Small intestine (tissue), 7 donors: ENCODE measurements at regions not wholly inside any gene's neighbourhood (a gene's known extent, or its start where the extent isn't known, plus 50 kb on each side); places are given as distances from the start of the nearest gene placed in this dataset.
A peak's percentile ranks its signal among the peaks of the same experiment; 100 is the strongest.
"Not testable (repeated sequence)": the region's sequence is repeated elsewhere in the genome, so short reads cannot be mapped to it uniquely, and the experiment has no call there.

Experiments used
- DNase-seq, 2 donors: peaks; one replicate each; pipeline versions ENCODE4 v3.0.0 to v3.0.0-alpha.2; 2013
- FAIRE-seq: peaks from 2 replicates; lab custom pipeline; 2012; peaks lifted over from hg19 to GRCh38; lab: Jason Lieb, UNC
- H3K27ac ChIP-seq, 3 donors: one replicate each; pipeline ENCODE4 v1.5.1; 2013; ENCODE audit warnings: low read length in 2 of 3, mild to moderate bottlenecking in 2 of 3, control low read depth in 1 of 3, inconsistent platforms in 1 of 3, low read depth in 1 of 3, moderate library complexity in 1 of 3
- H3K27me3 ChIP-seq, 3 donors: one replicate each; pipeline ENCODE4 v1.6.1; 2013; ENCODE audit warnings: low read length in 3 of 3, inconsistent platforms in 1 of 3; ENCODE audit not compliant: control insufficient read depth in 3 of 3, insufficient read depth in 3 of 3
- H3K36me3 ChIP-seq, 3 donors: one replicate each; pipeline ENCODE4 v1.6.1; 2013; ENCODE audit warnings: low read length in 3 of 3, inconsistent platforms in 1 of 3, low read depth in 1 of 3, mild to moderate bottlenecking in 1 of 3, moderate library complexity in 1 of 3; ENCODE audit not compliant: control insufficient read depth in 3 of 3, insufficient read depth in 2 of 3
- H3K4me1 ChIP-seq, 3 donors: one replicate each; pipeline ENCODE4 v1.6.1; 2013; ENCODE audit warnings: low read length in 2 of 3, inconsistent platforms in 1 of 3, low read depth in 1 of 3, mild to moderate bottlenecking in 1 of 3, moderate library complexity in 1 of 3; ENCODE audit not compliant: control insufficient read depth in 3 of 3, insufficient read depth in 2 of 3
- H3K4me3 ChIP-seq, 3 donors: one replicate each; pipeline ENCODE4 v1.5.1; 2013; ENCODE audit warnings: low read length in 3 of 3, control low read depth in 1 of 3, inconsistent platforms in 1 of 3, low read depth in 1 of 3, mild to moderate bottlenecking in 1 of 3, moderate library complexity in 1 of 3
- H3K9me3 ChIP-seq, 2 donors: one replicate each; pipeline ENCODE4 v1.6.1; 2013; ENCODE audit warnings: low read depth in 1 of 2, low read length in 1 of 2; ENCODE audit not compliant: control insufficient read depth in 2 of 2, insufficient read depth in 1 of 2
- WGBS, 3 donors: extraction: QIAGEN DNeasy Blood & Tissue Kit; methylation state at CpG; one replicate each; pipeline ENCODE4 v1.1.7; 2013; 5-methylcytosine and 5-hydroxymethylcytosine counted together
- donor health status: healthy with polysubstance abuse.
- donor health status: control.
- donor health status: control.
- donor health status: Bipolar disorder and iron deficiency.
- donor health status: healthy.

DNA sequence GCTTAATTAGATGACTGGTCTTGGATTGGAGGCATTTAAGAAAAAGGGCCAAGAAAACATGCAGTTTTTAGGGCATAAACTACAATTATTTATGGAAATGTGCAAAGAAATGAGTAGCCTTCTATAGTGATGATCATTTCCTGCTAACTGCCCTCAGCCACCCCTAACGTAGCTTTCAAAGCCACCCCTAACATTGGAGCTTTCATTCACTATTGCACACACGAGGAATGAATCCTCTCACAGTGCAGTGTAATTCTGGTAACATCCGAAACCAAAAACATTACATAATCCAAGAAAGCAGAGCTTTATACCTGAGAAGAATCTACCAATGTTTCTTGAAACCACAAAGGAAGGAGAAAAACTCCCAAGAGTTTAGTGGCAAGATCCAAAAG lies 1003.6 kb downstream of the TMEM121 start:
- FAIRE-seq: no peak

DNA sequence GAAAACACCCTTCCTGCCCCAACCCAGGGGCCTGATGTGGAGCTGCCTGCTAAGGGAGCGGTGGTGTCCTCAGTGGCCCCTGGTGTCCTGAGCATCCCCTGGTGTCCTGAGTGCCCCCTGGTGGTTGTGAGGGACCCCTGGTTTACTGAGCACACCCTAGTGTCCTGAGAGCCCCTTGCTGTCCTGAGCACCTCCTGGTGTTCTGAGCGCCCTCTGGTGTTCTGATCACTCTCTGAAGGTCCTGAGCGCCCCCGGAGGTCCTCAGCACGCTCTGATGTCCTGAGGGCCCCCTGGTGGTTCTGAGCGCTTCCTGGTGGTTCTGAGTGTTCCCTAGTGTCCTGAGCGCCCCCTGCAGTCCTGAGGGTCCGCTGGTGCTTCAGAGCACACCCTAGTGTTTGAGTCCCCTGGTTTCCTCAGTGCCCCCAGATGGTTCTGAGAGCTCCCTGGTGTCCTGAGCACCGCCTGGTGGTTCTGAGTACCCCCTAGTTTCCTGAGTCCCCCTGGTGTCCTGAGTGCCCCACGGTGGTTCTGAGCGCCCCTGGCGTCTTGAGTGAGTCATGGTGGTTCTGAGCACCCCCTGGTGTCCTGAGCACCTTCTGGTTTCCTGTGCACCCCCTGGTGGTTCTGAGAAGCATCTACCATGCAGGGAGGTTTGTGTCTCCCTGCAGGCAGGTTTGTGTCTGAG lies 1004.2 kb downstream of the TMEM121 start:
- H3K27me3 ChIP-seq: no peaks in the 10 kb centered on the region
- peak in 1 of 2 donors; percentile 18 for DNase-seq
- FAIRE-seq: no peak
- no peak overlapping the region for H3K27ac ChIP-seq
- peaks cover 0 to 23% of the 10 kb centered on the region in 2 donors for H3K9me3 ChIP-seq
- no peaks in the 10 kb centered on the region for H3K4me1 ChIP-seq
- 65 to 67% (median 67%) methylated on average over 12 of the region's 12 CpGs for WGBS, 3 donors
- H3K36me3 ChIP-seq: no peaks in the 10 kb centered on the region
- no peak overlapping the region for H3K4me3 ChIP-seq

More for the DNA sequence above, 1003.6 kb downstream of the TMEM121 start:
- 63 to 68% (median 64%) methylated on average over 3 of the region's 3 CpGs for WGBS, 3 donors
- Histone ChIP-seq H3K27me3 (no peaks in the 10 kb centered on the region), H3K4me1 (no peaks in the 10 kb centered on the region), H3K27ac (no peak overlapping the region), H3K9me3 (peaks cover 0 to 23% of the 10 kb centered on the region in 2 donors), H3K36me3 (no peaks in the 10 kb centered on the region), H3K4me3 (no peak overlapping the region)
- DNase-seq: no peak

DNA sequence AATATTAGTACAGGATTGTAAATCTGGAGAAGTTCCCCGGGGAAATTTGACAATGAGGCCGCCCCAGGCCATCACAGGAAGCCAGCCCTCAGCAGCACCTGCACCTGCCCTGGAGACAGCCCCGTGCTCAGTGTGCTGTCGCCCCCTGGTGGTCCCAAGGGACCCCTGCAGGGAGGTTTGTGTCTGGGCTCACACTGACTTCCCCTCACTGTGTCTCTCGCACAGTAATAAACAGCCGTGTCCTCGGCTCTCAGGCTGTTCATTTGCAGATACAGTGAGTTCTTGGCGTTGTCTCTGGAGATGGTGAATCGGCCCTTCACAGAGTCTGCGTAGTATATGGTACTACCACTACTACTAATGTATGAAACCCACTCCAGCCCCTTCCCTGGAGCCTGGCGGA lies 1011.2 kb downstream of the TMEM121 start:
- FAIRE-seq, H3K27me3 ChIP-seq, H3K4me1 ChIP-seq, H3K36me3 ChIP-seq, H3K4me3 ChIP-seq, H3K27ac ChIP-seq, DNase-seq: not testable (repeated sequence)
- 25 to 38% (median 25%) methylated on average over 5 to 11 of the region's 11 CpGs for WGBS, 3 donors
- H3K9me3 ChIP-seq: peaks cover 1 to 10% of the 10 kb centered on the region in 2 donors

- H3K4me3 ChIP-seq: no peak overlapping the region
- FAIRE-seq (no peak), DNase-seq (no peak)
- no peaks in the 10 kb centered on the region for H3K4me1 ChIP-seq
- 7 to 85% (median 61%) methylated on average over 2 of the region's 2 CpGs for WGBS, 3 donors
- H3K9me3 ChIP-seq: peaks cover 1 to 10% of the 10 kb centered on the region in 2 donors
- H3K27me3 ChIP-seq: no peaks in the 10 kb centered on the region
- no peaks in the 10 kb centered on the region for H3K36me3 ChIP-seq
- no peak overlapping the region for H3K27ac ChIP-seq
Observed at GRCh38 chr14:106538201-106538600, 1011.8 kb downstream of the TMEM121 start.

DNA sequence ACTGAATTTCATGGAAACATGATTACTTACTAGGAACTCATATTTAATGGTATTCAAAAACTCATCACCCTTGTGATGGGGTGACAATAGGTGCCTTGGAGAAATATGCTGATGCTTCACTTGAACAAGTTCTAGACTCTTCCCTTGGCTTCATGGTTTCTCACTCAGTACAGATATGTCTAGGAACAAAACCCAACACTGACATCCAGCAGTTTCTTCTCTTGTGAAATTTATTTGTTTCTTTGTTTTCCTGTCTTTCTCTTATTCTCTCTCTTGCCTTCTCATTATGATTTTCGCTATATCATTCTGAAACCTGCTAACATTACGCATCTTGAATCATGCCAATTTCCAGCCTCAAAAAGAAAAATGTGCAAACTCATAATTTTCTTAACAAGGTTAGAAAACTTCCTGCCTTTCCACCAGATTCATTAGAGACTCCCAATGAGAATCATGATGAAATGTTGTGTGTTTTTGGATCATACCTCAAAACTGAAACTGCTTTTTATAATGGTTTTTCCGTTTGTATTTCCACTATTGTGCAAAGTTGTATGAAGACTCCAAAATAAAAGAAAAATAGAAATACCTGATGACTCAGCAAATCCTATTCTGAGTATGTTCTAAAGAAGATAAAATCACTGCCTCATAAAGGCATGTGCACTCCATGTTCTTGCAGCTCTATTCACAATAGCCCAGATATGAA lies 1021.5 kb downstream of the TMEM121 start:
- WGBS, 3 donors: 44 to 54% (median 51%) methylated on average over 3 of the region's 3 CpGs

DNA sequence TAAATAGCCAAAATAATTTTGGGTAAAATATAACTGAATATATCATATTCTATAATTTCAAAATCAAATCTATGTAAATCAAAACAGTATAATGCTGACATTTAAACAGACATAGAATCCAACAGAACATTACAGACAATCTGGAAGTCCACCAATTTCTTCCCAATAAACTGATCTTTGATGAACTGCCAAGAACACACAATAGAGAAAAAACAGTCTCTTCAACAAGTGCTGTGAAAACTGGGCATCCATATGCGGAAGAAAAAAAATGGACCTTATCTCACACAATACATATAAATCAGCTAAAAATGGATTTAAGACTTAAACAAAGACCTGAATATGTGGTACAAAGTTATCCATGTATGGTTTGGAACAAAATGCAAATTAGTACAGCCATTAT lies 1022.7 kb downstream of the TMEM121 start:
- Histone ChIP-seq H3K4me3 (no peak overlapping the region), H3K36me3 (no peaks in the 10 kb centered on the region), H3K4me1 (no peaks in the 10 kb centered on the region), H3K27me3 (peaks cover 0 to 2% (median 0%) of the 10 kb centered on the region in 3 donors), H3K27ac (no peak overlapping the region), H3K9me3 (peaks cover 0 to 6% of the 10 kb centered on the region in 2 donors)
- WGBS, 3 donors: 93 to 97% (median 94%) methylated on average over 1 of the region's 1 CpG
- FAIRE-seq (peak; percentile 83), DNase-seq (no peak)

More for the DNA sequence above, 1021.5 kb downstream of the TMEM121 start:
- H3K4me3 ChIP-seq: no peak overlapping the region
- no peaks in the 10 kb centered on the region for H3K4me1 ChIP-seq
- DNase-seq (no peak), FAIRE-seq (no peak)
- peaks cover 0 to 6% of the 10 kb centered on the region in 2 donors for H3K9me3 ChIP-seq
- no peak overlapping the region for H3K27ac ChIP-seq
- peaks cover 0 to 2% (median 0%) of the 10 kb centered on the region in 3 donors for H3K27me3 ChIP-seq
- H3K36me3 ChIP-seq: no peaks in the 10 kb centered on the region

DNA sequence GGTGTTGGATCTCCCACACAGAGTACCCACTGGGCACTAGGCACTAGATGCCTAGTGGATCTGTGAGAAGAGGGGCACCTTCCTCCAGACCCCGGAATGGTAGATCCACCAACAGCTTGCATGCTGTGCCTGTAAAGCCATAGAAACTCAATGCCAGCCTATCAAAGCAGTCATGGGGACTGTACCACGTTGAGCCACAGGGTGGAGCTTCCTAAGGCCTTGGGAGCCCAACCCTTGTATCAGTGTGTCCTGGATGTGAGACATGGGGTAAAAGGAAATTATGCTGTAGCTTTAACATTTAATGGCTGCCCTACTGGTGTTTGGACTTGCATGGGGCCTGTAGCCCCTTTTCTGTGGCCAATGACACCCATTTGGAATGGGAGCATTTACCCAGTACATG lies 1024.9 kb downstream of the TMEM121 start:
- Histone ChIP-seq H3K4me3 (no peak overlapping the region), H3K27ac (no peak overlapping the region), H3K27me3 (no peaks in the 10 kb centered on the region), H3K36me3 (no peaks in the 10 kb centered on the region), H3K4me1 (no peaks in the 10 kb centered on the region), H3K9me3 (peaks cover 0 to 2% of the 10 kb centered on the region in 2 donors)
- 44 to 52% (median 46%) methylated on average over 2 of the region's 2 CpGs for WGBS, 3 donors
- DNase-seq (peak in 1 of 2 donors; percentile 8), FAIRE-seq (no peak)

- not testable (repeated sequence) for FAIRE-seq, DNase-seq, H3K4me3 ChIP-seq, H3K4me1 ChIP-seq, H3K36me3 ChIP-seq, H3K27me3 ChIP-seq, H3K27ac ChIP-seq
- 70 to 80% (median 74%) methylated on average over 9 of the region's 9 CpGs for WGBS, 3 donors
- peaks cover 0 to 10% of the 10 kb centered on the region in 2 donors for H3K9me3 ChIP-seq
Observed at GRCh38 chr14:106556211-106556610, 1029.8 kb downstream of the TMEM121 start.
